ENCODE measurements at regions not wholly inside any gene's neighbourhood (a gene's known extent, or its start where the extent isn't known, plus 50 kb on each side); places are given as distances from the start of the nearest gene placed in this dataset.
A peak's percentile ranks its signal among the peaks of the same experiment; 100 is the strongest.

GRCh38 chr12:30866256-30866655 is 60.3 kb upstream of the TSPAN11 start (continued):
- TF ChIP-seq REST (IDR thresholded peaks at IDR 0.05; ENCODE audit: unreplicated experiment) (no peak), POLR2AphosphoS5 (IDR thresholded peaks at IDR 0.05; ENCODE audit: low read depth) (no peak)

- H3K9me3 Mint-ChIP-seq, result peaks cover 25% of the 10 kb centered on the region
- H3K27ac Mint-ChIP-seq, result no peak overlapping the region
- H3K27ac ChIP-seq (ENCODE audit: low read depth), result no peak overlapping the region
- H2AFZ ChIP-seq, result 0 out of 2 replicates have a peak overlapping the region, but pooled peaks have one; percentile 56
- DNase-seq (ENCODE audit: low spot score), result no peak
- H3K4me2 ChIP-seq, result no peak overlapping the region; the same call in 1 of the 2 replicates
- H3K4me1 Mint-ChIP-seq, result peaks cover 15% of the 10 kb centered on the region
- ATAC-seq, result no peak
- H3K36me3 ChIP-seq (ENCODE audit: insufficient read depth), result no peaks in the 10 kb centered on the region
- no peak overlapping the region for H3K4me3 Mint-ChIP-seq
- H4K20me1 ChIP-seq (replicated peaks; ENCODE audit: insufficient read depth), result no peaks in the 10 kb centered on the region; the same call in 1 of the 2 replicates
- no peaks in the 10 kb centered on the region for H3F3A ChIP-seq (replicated peaks; ENCODE audit: low read depth)
- no peaks in the 10 kb centered on the region for H3K9me2 ChIP-seq (ENCODE audit: insufficient read depth)
- no peaks in the 10 kb centered on the region for H3K27me3 ChIP-seq (ENCODE audit: insufficient read depth)
- H3K36me3 Mint-ChIP-seq (ENCODE audit: low read depth), result peaks cover 16% of the 10 kb centered on the region; the same call in 2 of the 3 replicates
- peaks cover 9% of the 10 kb centered on the region; the same call in 1 of the 2 replicates for H3K4me1 ChIP-seq (ENCODE audit: insufficient read depth)
- H3K27me3 Mint-ChIP-seq (ENCODE audit: insufficient read depth, low read depth, poor library complexity), result peaks cover 9% of the 10 kb centered on the region
- no peaks in the 10 kb centered on the region for H3K79me2 ChIP-seq (replicated peaks; ENCODE audit: insufficient read depth)
- no peak overlapping the region for H3K4me3 ChIP-seq
- TF ChIP-seq POLR2AphosphoS5 (IDR thresholded peaks at IDR 0.05; ENCODE audit: low read depth), result no peak
- no peak for TF ChIP-seq EZH2 (IDR thresholded peaks at IDR 0.05; ENCODE audit: low read depth, unreplicated experiment)
- TF ChIP-seq STAT1 (IDR thresholded peaks at IDR 0.05; ENCODE audit: unreplicated experiment), result no peak
- TF ChIP-seq REST (IDR thresholded peaks at IDR 0.05; ENCODE audit: unreplicated experiment), result no peak
- no peak for TF ChIP-seq ZNF331 (CRISPR knock-in tag; IDR thresholded peaks at IDR 0.05; ENCODE audit: low read depth)
- no peak for TF ChIP-seq ZNF114 (CRISPR knock-in tag; IDR thresholded peaks at IDR 0.05)
- TF ChIP-seq, protein P1, sequence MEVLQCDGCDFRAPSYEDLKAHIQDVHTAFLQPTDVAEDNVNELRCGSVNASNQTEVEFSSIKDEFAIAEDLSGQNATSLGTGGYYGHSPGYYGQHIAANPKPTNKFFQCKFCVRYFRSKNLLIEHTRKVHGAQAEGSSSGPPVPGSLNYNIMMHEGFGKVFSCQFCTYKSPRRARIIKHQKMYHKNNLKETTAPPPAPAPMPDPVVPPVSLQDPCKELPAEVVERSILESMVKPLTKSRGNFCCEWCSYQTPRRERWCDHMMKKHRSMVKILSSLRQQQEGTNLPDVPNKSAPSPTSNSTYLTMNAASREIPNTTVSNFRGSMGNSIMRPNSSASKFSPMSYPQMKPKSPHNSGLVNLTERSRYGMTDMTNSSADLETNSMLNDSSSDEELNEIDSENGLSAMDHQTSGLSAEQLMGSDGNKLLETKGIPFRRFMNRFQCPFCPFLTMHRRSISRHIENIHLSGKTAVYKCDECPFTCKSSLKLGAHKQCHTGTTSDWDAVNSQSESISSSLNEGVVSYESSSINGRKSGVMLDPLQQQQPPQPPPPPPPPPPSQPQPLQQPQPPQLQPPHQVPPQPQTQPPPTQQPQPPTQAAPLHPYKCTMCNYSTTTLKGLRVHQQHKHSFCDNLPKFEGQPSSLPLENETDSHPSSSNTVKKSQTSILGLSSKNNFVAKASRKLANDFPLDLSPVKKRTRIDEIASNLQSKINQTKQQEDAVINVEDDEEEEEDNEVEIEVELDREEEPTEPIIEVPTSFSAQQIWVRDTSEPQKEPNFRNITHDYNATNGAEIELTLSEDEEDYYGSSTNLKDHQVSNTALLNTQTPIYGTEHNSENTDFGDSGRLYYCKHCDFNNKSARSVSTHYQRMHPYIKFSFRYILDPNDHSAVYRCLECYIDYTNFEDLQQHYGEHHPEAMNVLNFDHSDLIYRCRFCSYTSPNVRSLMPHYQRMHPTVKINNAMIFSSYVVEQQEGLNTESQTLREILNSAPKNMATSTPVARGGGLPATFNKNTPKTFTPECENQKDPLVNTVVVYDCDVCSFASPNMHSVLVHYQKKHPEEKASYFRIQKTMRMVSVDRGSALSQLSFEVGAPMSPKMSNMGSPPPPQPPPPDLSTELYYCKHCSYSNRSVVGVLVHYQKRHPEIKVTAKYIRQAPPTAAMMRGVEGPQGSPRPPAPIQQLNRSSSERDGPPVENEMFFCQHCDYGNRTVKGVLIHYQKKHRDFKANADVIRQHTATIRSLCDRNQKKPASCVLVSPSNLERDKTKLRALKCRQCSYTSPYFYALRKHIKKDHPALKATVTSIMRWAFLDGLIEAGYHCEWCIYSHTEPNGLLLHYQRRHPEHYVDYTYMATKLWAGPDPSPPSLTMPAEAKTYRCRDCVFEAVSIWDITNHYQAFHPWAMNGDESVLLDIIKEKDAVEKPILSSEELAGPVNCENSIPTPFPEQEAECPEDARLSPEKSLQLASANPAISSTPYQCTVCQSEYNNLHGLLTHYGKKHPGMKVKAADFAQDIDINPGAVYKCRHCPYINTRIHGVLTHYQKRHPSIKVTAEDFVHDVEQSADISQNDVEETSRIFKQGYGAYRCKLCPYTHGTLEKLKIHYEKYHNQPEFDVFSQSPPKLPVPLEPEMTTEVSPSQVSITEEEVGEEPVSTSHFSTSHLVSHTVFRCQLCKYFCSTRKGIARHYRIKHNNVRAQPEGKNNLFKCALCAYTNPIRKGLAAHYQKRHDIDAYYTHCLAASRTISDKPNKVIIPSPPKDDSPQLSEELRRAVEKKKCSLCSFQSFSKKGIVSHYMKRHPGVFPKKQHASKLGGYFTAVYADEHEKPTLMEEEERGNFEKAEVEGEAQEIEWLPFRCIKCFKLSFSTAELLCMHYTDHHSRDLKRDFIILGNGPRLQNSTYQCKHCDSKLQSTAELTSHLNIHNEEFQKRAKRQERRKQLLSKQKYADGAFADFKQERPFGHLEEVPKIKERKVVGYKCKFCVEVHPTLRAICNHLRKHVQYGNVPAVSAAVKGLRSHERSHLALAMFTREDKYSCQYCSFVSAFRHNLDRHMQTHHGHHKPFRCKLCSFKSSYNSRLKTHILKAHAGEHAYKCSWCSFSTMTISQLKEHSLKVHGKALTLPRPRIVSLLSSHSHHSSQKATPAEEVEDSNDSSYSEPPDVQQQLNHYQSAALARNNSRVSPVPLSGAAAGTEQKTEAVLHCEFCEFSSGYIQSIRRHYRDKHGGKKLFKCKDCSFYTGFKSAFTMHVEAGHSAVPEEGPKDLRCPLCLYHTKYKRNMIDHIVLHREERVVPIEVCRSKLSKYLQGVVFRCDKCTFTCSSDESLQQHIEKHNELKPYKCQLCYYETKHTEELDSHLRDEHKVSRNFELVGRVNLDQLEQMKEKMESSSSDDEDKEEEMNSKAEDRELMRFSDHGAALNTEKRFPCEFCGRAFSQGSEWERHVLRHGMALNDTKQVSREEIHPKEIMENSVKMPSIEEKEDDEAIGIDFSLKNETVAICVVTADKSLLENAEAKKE (CRISPR knock-in tag; IDR thresholded peaks at IDR 0.05), result no peak
- no peak for TF ChIP-seq CREB1 (CRISPR knock-in tag; IDR thresholded peaks at IDR 0.05; ENCODE audit: low read depth)
- no peak for TF ChIP-seq CTCF (conservative IDR thresholded peaks at IDR 0.05; ENCODE audit: low read depth in 2 of 2)
- no peak for TF ChIP-seq EZH2phosphoT487 (IDR thresholded peaks at IDR 0.05; ENCODE audit: unreplicated experiment)
These were observed 62.7 kb upstream of the TSPAN11 start for GRCh38 chr12:30863839-30864238.
